Hematopoietic multipotent progenitor cell (in vitro differentiated cells): ENCODE measurements at regions not wholly inside any gene's neighbourhood (a gene's known extent, or its start where the extent isn't known, plus 50 kb on each side); places are given as distances from the start of the nearest gene placed in this dataset.
"Not testable (repeated sequence)": the region's sequence is repeated elsewhere in the genome, so short reads cannot be mapped to it uniquely, and the experiment has no call there.

Experiments used
- DNase-seq, 3 donors: peaks; one replicate each; pipeline ENCODE4 v3.0.0-alpha.2; 2011 to 2015; ENCODE audit warnings: low read depth in 2 of 3, low spot score in 2 of 3

DNA sequence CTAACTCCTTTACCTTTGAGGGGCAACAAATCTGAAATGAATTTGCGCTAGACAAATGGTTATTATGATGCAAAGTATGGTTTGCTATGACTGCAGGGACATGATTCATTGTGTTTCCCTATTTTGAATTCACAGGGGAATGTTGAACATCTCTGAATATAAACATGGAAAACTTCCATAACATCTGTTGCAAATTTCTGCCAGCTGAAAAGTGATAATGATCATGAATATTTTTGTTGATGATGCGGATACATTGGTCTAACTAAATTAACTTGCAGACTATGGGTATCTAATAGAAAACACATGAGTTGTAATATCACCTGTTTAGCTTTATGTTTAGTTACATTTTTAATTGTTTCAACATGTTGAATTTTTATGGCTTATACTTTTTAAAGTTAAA, 1325.5 kb downstream of the REEP3 start:
- no peak for DNase-seq

DNA sequence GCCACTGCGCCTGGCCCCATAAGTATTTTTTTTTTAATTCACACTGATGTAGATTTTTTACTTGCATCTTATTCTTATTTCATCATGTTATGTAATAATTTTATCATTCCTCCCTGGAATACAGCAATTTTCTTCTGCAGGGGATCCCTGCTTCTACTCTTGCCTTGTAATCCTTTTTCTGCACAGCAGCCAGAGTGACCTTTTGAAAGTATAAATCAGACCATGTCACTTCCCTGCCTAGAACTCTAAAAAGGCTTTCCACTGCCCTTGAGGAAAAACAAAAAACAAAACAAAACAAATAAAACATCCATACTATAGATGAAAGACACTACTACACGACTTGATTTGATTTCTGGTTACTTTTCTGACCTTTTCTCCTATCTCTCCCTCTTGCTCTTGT, 1334.7 kb downstream of the REEP3 start:
- DNase-seq = no peak

DNA sequence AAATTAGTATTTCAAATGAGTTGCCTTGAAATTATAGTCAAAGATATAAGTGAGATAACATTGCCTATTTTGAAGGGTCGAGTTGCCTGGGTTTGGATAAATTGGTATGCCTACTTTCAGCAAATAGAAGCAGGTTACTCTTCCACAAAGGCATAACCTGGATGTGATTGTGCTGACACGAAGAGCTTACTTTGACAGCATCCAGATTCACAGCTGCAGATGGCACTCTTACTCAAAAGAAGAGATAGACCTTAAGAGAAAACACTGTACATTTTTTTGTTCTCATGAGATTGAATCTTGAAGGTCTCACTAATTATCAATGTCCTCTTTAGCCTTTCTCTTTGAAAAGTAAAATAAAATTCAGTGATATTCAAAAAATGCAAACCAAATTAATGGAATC, 1338.7 kb downstream of the REEP3 start:
- DNase-seq = no peak

DNA sequence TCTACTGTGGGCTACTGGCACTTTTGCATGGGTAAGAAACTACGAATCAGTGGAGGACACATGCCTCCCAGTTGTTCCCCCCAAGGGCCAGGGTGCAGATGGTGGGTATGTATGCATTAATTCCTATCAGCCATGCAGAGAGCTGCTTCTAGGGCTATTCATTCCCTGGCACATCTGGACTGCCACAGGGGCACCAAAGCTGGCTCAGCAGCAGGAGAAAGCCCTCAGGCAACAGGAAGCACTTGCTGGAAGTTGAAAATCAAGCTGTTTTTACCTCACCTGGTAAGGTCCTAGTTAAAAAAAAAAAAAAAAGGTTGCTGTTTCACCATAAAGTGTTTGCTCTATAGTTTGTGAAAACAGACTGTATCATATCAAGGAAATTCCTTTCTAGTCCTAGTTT, 1342.6 kb downstream of the REEP3 start:
- no peak for DNase-seq

DNA sequence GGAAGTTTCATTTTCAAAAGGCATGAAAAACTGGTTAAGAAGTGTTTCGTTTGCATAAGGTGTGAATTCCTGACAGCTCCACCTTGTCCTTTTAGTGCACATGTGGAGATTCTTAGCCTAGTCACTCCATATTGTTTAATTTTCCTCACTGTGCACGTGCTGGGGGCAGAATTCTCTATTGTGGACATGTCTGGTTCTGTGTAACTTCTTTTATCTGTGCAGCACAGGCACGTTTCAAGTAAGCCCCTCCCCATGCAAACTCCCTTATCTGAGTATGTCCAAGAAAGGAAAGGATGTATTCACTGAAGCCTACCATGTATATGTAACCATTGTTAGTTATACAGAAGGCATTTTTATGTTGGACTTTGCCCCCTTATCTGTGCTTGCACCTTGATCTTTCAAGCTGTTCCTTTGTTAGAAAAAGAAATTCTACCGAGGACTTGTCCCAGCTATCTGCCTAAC, 1346.3 kb downstream of the REEP3 start:
- peak in 2 of 3 donors; percentile 20 to 23 for DNase-seq

DNA sequence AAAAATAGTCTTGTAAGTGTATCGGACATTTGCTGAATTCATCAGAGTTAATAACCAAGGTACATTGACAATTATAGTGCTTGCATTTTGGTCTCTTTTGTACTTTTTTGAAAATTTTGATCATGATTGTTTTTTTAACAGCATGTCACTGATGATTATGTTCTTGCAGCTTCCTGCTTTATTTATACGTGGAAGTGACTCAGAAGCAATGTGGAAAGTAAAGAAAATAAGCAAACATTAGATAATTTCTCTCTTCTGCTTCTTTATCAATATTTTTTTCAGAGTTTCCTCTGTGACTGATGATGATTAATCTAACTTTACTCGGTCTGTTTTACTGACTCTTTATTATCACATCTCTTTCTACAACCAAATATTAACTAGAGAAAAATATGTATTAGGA, 1351.9 kb downstream of the REEP3 start:
- no peak for DNase-seq

DNA sequence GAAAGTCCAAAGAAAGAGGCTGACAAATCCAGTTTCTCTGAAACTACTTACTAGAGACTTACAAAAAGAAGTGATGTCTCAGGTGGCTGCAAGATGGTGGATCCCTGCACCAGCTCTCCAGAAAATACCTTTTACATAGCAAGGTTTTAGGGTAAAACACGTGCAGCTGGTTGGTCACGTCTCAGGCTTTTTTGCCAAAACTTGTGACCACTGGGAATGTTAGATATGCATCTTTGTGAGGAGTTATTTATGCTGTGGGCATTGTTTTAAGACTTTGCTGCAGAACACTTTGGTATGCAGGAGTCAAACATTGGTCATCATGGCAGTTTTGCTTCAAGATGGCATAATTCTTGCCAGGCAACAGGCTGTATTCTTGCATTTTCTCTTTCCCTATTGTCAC, 1352.8 kb downstream of the REEP3 start:
- DNase-seq = no peak

DNA sequence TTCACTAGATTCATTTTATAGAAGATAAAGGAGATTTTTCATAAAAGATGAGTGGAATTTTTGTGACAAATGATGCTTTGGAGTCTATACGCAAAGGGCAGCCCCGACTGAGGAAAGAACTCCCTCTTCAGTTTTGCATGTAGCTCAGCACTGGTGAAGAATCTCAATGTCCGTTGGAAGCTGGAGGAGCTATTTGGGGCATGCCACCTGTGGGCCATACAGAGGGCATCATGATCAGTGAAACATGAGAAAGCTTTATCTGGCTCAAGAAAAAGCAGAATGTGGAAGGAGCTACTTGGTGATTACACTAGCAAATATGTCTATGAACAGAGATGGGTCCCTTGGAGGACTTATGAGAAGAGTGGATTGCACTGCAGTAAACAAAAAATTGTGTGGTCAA, 1359.3 kb downstream of the REEP3 start:
- DNase-seq = no peak

DNA sequence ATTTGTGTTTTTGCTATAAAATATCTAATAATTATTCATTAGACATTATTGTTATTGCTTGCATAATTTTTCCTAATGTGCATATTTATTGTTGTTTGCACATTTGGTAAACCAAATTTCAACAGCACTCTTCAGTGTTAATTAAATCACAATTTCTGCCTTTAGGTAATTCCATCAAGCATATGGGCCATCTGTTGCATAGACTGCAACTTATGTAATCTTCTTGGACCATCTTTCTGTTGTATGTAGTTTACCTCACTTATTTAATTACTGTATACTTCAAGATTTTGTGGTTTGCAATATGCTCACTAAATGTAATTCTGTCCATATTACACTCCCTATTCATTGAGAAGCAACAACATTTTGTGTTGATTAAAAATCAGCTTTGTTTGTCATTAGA, 1360.1 kb downstream of the REEP3 start:
- no peak for DNase-seq

DNA sequence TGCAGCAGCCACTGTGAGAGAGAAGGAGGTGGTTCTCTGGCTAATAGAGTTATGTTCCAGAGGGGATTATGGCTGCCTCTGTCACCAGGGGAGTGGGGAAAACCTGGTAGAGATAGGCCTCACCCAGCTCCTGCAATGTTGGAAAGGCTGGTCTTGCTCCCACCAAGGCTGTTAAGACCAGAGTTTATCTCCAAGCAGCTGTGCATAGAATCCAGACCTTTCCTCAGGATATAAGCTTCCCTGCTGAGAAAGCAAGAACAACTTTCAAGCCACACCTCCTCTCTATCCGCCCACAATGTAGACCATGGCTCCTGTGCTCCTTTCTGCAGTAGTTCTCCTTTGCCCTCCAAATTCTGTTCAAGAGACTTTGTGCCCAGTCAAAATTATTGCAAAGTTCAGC, 1375.4 kb downstream of the REEP3 start:
- DNase-seq = no peak

DNA sequence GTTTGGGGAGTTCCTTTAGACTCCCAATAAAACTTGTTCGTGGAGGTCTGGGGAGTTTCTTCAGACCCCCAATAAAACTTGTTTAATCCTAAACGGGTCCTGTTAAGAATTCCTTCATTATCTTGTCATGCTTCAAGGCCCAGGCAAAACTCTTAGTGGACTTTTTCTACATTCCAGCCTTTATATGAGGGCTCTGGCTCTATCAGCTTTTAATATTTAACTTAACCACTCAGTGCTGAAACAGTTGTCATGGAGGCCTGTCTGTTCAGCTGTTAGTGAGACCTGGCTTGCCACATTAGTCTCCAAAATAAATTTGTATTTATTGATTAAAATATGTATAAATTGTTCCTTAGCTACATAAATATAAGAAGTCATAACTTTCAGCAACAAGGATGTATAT, 1385.1 kb downstream of the REEP3 start:
- not testable (repeated sequence) for DNase-seq

DNA sequence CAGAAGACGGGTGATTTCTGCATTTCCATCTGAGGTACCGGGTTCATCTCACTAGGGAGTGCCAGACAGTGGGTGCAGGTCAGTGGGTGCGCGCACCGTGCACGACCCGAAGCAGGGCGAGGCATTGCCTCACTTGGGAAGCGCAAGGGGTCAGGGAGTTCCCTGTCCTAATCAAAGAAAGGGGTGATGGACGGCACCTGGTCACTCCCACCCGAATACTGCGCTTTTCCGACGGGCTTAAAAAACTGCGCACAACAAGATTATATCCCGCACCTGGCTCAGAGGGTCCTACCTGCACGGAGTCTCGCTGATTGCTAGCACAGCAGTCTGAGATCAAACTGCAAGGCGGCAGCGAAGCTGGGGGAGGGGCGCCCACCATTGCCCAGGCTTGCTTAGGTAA, 1403.1 kb downstream of the REEP3 start:
- DNase-seq = not testable (repeated sequence)

DNA sequence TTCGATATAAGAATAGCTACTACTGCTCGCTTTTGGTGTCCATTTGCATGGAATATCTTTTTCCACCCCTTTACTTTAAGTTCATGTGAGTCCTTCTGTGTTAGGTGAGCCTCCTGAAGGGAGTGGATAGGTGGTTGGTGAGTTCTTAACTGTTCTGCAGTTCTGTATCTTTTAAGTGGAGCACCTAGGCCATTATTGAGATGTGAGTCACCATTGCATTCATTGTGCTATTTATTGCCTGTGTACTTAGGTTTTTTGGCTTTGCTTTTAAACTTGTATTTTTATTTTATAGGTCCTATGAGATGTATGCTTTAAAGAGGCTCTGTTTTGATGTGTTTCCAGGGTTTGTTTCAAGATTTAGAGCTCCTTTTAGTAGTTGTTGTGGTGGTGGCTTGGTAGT, 1430.8 kb downstream of the REEP3 start:
- DNase-seq = no peak

DNA sequence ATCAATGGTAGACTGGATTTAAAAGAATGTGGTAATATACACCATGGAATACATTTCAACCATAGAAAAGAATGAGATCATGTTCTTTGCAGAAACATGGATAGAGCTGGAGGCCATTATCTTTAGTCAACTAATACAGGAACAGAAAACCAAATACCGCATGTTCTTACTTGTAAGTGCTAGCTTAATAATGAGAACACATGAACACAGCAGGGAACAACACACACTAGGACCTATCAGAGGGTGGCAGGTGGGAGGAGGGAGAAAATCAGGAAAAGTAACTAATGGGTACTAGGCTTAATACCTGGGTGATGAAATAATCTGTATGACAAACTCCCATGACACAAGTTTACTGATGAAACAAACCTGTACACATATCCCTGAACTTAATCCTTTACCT, 1435.2 kb downstream of the REEP3 start:
- DNase-seq = no peak

DNA sequence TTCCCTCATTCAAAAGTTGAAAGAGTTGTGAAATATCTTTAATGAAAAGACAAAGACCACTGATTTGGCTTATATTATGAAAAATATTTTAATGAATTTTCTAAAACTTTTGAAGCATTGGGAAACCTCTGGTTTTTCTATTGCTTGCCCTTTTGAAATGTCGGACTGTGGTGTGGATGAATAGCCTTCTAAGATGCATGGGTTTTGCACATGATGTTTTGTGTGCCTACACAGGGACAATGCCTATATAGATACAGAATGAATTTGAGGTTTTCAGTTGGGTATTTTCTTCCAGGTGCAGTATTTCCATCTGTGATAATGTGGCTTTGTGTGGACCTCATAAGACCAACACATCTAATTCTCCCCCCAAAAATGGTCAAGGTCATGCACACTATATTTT, 1437.9 kb downstream of the REEP3 start:
- DNase-seq = no peak

DNA sequence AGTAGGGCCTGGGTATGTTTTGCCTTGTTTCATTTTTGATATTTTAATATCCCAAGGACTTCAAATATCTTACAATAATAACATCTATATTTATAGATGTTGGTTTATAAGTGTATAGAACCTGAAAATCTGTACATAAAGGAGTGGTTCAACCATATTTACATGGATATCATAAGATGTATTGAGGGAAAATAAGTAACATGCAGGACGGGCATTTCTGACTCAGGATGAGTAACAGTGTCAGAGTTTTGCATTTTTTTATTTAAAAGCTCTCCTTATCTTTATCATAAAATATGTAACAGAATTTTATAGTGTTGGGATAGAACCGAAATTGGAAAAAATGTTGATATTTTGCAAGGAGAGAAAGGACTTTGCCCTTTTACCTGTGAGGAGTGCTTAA, 1438.7 kb downstream of the REEP3 start:
- no peak for DNase-seq

DNA sequence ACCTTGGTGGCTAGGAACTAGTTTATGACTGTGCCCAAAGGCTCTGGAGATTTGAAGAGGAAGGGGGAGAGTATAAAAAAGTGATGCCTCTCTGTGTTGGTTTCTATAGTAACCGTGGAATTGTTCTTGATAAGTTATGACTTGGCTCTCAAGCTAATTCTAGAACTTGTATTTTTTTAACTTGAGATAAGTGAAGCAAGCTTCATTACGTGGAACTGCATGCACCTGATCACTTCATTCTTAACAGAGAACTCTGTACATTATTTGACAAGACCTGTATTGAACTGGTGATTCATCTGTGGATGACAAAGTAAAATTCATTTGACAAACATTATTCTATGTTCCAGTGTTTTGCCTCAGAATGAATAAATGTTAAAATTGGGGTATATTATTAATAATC, 1452.2 kb downstream of the REEP3 start:
- no peak for DNase-seq

DNA sequence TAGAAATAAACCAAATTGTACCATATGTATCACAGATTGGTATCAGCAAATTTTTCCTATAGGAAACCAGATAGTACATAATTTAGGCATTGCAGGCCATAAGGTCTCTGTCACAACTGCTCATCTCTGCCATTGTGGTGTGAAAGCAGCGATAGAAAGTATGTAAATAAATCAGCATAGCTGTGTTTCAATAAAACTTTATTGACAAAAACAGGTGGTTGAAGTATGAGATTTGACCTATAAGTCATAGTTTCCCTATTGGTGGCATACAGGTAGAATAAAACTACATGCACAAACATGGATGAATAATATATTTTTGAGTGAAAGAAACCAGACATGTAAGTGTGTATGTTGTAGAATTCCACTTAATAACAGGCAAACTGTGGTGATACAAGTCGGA, 1454.9 kb downstream of the REEP3 start:
- no peak for DNase-seq

DNA sequence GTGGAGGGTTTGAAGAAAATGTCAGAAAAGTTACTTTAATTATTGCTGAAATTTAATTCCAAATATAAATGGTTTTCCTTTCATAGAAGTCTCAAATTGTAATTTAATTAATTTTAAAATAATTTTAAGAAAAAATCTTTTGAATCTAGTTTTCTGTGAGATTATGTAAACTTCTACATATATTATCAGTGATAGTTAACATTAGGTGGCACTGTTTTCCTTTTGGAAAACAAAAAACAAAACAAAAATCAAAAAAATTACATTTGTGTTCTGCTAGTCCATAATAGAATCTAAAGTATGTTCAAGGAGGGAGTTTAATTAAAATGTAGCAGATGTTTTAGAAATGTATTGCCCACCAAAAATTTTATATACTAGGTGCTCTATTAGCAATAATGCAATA, 1456.7 kb downstream of the REEP3 start:
- DNase-seq = no peak

DNA sequence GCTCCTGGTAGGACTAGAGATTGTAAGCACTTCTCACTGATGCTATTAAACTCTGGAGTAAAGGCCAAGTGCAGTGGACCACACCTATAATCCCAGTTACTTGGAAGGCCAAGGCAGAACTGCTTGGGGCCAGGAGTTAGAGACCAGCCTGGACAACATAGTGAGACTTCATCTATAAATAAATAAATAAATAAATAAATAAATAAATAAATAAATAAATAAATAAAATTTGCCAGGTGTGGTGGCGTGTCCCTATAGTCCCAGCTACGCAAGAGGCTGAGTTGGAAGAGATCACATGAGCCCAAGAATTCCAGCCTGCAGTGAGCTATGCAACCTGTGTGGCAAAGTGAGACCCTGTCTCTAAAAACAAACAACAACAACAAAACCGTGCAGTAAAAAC, 1475.7 kb downstream of the REEP3 start:
- DNase-seq = no peak

DNA sequence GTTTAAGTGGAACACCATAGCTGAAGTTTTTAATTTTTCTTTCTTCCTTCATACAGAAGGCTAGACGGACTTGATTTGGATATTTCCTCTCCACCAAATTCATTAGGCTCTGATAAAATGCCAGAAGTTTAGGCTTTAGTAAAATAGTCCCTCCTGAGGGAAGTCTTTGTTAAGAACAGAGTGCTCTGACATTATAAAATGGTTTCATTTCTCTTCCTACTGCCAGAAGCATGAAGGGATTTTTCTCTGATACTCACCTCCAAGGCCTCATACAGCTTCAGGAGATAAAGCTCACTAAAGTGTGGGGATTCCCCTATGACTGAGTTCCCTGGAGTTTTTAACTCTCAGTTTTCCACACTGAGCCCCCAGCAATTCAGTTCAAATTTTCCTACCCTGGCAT, 1489.6 kb downstream of the REEP3 start:
- no peak for DNase-seq

DNA sequence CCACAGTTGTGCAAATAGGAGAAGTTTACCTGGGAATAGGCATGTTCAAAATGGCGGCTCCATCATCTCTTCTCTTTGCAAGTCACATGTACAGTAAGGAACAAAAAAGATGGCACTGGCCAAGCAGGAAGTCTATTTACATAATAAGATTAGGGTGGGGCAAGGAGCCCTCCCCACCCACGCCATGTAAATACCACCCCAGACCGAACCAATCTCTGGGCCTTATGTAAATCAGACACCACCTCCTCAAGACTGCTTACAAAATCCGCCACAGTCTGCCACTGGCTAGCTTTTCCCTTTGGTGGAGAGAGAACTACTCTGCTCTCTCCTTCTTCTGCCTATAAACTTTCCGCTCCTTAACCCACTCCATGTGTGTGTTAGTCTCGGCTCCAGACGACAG, 1496.3 kb downstream of the REEP3 start:
- no peak for DNase-seq

DNA sequence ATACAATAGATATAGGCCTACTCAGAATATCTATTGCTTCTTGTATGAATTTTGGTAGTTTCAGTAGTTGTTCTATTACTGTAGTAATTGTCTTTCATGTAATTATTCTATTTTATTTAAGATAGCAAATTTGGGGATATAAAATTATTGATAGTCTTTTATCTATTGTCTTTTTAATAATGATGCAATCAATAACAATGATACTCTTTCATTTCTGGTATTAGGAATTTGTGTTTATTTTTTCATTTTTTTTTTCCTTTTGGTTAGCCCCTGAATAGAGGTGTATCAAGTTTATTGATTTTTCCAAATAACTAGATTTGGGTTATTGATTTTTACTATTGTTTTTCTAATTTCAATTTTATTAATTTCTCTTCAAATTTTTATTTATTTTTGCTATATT, 1503.7 kb downstream of the REEP3 start:
- DNase-seq = no peak

DNA sequence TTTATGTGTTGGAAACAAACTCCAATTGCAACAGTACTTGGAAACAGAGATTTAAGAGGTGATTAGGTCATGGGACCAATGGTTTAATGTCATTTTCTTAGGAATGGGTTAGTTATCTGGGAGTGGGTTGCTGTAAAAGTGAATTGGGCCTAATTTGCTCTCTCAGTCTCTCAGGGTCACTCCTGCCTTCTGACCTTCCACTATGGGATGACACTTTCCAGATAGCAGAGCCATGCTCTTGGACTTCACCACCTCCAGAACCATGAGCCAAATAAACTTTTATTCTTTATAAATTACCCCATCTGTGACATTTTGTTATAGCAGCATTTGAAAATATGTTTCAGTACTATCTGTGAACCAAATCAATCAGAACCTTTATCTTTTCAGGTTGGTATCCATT, 1509.1 kb downstream of the REEP3 start:
- no peak for DNase-seq
